ENCODE measurements at regions not wholly inside any gene's neighbourhood (a gene's known extent, or its start where the extent isn't known, plus 50 kb on each side); places are given as distances from the start of the nearest gene placed in this dataset.

DNA sequence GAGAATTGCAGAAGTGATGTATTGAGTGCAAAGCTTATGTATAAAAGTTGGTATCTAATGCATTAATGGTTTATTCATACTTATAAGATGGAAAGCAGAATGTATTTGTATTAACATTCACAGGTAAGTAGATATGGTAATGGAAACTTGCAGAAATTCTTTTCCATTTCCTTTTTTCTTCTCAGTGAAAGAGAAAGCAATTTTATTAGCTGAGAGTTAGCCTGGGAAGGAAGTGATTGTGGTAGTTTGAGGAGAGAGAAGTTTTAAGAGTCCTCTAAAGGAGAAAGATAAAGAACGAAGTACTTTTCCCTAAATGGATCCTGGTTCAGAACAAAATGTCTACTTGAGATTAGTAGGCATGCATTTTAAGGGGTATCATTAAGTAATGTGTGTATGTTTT, 60.1 kb upstream of the OSTN start:
- H3K9ac ChIP-seq (ENCODE audit: extremely low read depth, insufficient read length, low read length), result no peak overlapping the region
- H3K4me1 Mint-ChIP-seq, result no peaks in the 10 kb centered on the region; a peak in 1 of 4 replicates
- no peaks in the 10 kb centered on the region for H3K79me2 ChIP-seq (ENCODE audit: insufficient read depth, low read length)
- no peaks in the 10 kb centered on the region for H3K23me2 ChIP-seq (ENCODE audit: insufficient read length, low read depth, low read length, poor library complexity, severe bottlenecking)
- H2BK5ac ChIP-seq (ENCODE audit: insufficient read length, low read length), result no peak overlapping the region
- H3K9me3 ChIP-seq (ENCODE audit: control insufficient read depth, low read depth, low read length), result no peaks in the 10 kb centered on the region
- H3K4me1 ChIP-seq (ENCODE audit: insufficient read depth, low read length), result no peaks in the 10 kb centered on the region
- H3K56ac ChIP-seq (ENCODE audit: insufficient read length, low read depth, low read length), result no peak overlapping the region
- H4K91ac ChIP-seq (ENCODE audit: insufficient read length, low read depth, low read length), result no peak overlapping the region
- no peak overlapping the region for H4K8ac ChIP-seq (replicated peaks; ENCODE audit: insufficient read length, low read depth, low read length)
- H2BK20ac ChIP-seq (ENCODE audit: low read depth, low read length, poor library complexity, severe bottlenecking), result no peak overlapping the region
- H2AK5ac ChIP-seq (ENCODE audit: insufficient read length, low read length), result no peak overlapping the region
- H3K18ac ChIP-seq (ENCODE audit: insufficient read length, low read depth, low read length), result no peak overlapping the region
- no CpG with 5 or more reads among the region's 1 CpG for WGBS (ENCODE audit: extremely low coverage, insufficient read length, low lambda C conversion rate)
- H3K4me2 ChIP-seq (ENCODE audit: insufficient read depth, insufficient read length, low read length), result no peak overlapping the region
- no peak overlapping the region for H3K4me3 Mint-ChIP-seq
- H3K36me3 Mint-ChIP-seq (ENCODE audit: insufficient read depth in 1 of 3, low read depth in 3 of 3), result no peaks in the 10 kb centered on the region
- H3K79me1 ChIP-seq (ENCODE audit: insufficient read depth, low read depth, low read length, poor library complexity, severe bottlenecking), result no peaks in the 10 kb centered on the region
- H3K27ac Mint-ChIP-seq, result no peak overlapping the region
- no peak overlapping the region for H3K23ac ChIP-seq (ENCODE audit: insufficient read length, low read depth, low read length)
- TF ChIP-seq, protein P1, sequence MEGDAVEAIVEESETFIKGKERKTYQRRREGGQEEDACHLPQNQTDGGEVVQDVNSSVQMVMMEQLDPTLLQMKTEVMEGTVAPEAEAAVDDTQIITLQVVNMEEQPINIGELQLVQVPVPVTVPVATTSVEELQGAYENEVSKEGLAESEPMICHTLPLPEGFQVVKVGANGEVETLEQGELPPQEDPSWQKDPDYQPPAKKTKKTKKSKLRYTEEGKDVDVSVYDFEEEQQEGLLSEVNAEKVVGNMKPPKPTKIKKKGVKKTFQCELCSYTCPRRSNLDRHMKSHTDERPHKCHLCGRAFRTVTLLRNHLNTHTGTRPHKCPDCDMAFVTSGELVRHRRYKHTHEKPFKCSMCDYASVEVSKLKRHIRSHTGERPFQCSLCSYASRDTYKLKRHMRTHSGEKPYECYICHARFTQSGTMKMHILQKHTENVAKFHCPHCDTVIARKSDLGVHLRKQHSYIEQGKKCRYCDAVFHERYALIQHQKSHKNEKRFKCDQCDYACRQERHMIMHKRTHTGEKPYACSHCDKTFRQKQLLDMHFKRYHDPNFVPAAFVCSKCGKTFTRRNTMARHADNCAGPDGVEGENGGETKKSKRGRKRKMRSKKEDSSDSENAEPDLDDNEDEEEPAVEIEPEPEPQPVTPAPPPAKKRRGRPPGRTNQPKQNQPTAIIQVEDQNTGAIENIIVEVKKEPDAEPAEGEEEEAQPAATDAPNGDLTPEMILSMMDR (conservative IDR thresholded peaks at IDR 0.05), result no peak
- H3K14ac ChIP-seq (ENCODE audit: insufficient read depth, low read length), result no peak overlapping the region
- no peak overlapping the region for H2BK15ac ChIP-seq (ENCODE audit: low read depth, low read length)
- H2BK120ac ChIP-seq (ENCODE audit: low read depth, low read length, poor library complexity, severe bottlenecking), result no peak overlapping the region
- H4K20me1 ChIP-seq (ENCODE audit: control insufficient read depth, insufficient read depth, insufficient read length), result no peaks in the 10 kb centered on the region
- no peak overlapping the region for H4K5ac ChIP-seq (ENCODE audit: insufficient read length, low read depth, low read length)
- DNase-seq, result no peak
- H2AFZ ChIP-seq (ENCODE audit: low read length), result no peak overlapping the region
- no peak overlapping the region for H3K4ac ChIP-seq (ENCODE audit: low read depth, low read length)
- H3K27me3 Mint-ChIP-seq (ENCODE audit: low read depth), result no peaks in the 10 kb centered on the region
- H3T11ph ChIP-seq (ENCODE audit: low read length), result no peak overlapping the region
- no peak overlapping the region for H2BK12ac ChIP-seq (ENCODE audit: insufficient read length, low read depth, low read length)
- no peaks in the 10 kb centered on the region for H3K27me3 ChIP-seq (ENCODE audit: insufficient read depth, low read length)
- no peak overlapping the region for H3K27ac ChIP-seq (ENCODE audit: insufficient read length, low read depth, low read length)
- no peaks in the 10 kb centered on the region for H3K9me3 Mint-ChIP-seq

Measured in H9 (cell line).